Activated naive CD4-positive, alpha-beta T cell treated with anti-CD3 and anti-CD28 coated beads, Interleukin-2, amount 10 ng/mL, durations not matched to agents 7 days and 5 days (primary cell): ENCODE measurements at regions not wholly inside any gene's neighbourhood (a gene's known extent, or its start where the extent isn't known, plus 50 kb on each side); places are given as distances from the start of the nearest gene placed in this dataset.
"Not testable (repeated sequence)": the region's sequence is repeated elsewhere in the genome, so short reads cannot be mapped to it uniquely, and the experiment has no call there.

Experiments used
- CTCF ChIA-PET: fragments of 350-600 bp; sonication (Branson Sonifier 250); formaldehyde crosslinking; loops from one replicate; lab custom pipeline; 2021; ENCODE audit warnings: antibody characterized with exemption; lab: Charles Lee
- DNase-seq: peaks from one replicate; pipeline ENCODE4 v3.0.0-alpha.2; 2020
- H3K27ac Mint-ChIP-seq: one replicate; pipeline ENCODE4 v1.8.0; 2021; ENCODE audit warnings: mild to moderate bottlenecking, moderate library complexity, mixed read lengths
- H3K27me3 Mint-ChIP-seq: one replicate; pipeline ENCODE4 v1.8.0; 2021; ENCODE audit warnings: mild to moderate bottlenecking, mixed read lengths
- H3K36me3 Mint-ChIP-seq: one replicate; pipeline ENCODE4 v1.8.0; 2021; ENCODE audit warnings: mixed read lengths
- H3K4me1 Mint-ChIP-seq: one replicate; pipeline ENCODE4 v1.8.0; 2021; ENCODE audit warnings: mixed read lengths
- H3K4me3 Mint-ChIP-seq: one replicate; pipeline ENCODE4 v1.8.0; 2021; ENCODE audit warnings: mild to moderate bottlenecking, moderate library complexity, mixed read lengths
- H3K9me3 Mint-ChIP-seq: one replicate; pipeline ENCODE4 v1.8.0; 2021; ENCODE audit warnings: mixed read lengths

DNA sequence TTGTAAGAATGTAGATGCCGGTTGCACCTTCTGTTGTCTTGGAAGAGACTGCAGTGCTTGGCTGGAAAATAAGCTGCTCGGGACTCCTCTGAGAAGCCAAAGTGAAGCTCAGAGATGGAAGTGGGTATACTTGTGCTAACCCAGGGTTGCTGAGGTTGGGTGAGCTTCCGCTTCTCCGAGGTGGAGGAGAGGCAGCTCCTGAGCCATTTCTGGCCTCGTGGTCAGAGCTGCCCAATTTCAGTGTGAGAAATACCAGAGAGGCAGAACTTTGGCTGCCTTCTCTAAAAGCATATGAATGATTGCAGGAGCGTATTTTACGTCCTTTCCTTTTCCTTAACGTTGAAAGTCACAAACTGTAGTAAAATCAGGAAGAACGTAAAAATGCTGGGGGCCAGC, 292.0 kb upstream of the PLGLB2 start:
- Mint-ChIP-seq H3K27ac (peak overlapping the region; percentile 80), H3K4me1 (peaks cover 28% of the 10 kb centered on the region)

DNA sequence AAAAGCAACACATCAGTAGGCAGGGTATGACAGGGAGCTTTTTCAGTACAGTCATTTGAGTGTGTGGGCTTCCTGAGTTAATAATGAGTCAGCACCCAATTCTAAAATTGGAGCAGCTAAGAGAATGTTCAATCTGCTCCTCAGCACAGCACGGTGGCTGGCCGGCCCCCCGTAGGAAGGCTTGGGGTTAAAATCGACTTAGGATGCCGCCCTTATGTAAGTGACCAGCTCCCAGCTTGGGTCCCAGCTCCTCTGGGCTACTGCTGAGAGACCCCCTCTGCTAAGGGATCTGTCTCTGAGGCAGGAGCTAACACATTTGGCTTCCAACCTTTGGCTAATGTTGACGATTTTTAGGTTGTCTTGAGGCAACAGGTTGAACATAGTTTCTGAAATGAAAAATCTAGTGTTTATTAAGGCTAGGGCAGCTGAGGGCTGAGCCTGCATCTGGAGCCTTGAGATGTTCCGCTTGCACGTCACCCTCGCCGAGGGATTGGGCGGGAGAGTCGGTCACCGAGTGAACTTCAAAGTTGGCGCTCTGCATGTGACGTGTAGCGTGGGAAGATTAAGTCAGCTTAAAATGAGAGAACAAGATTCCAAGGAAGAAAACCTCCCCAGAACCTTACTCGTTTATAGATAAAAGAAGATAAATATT, 291.3 kb upstream of the PLGLB2 start:
- Mint-ChIP-seq H3K27ac (peak overlapping the region; percentile 89), H3K4me1 (peaks cover 29% of the 10 kb centered on the region), H3K4me3 (peak overlapping the region; percentile 74)
- H3K27me3 Mint-ChIP-seq, DNase-seq, CTCF ChIA-PET, H3K9me3 Mint-ChIP-seq, H3K36me3 Mint-ChIP-seq: not testable (repeated sequence)

More for the DNA sequence above, 292.0 kb upstream of the PLGLB2 start:
- H3K9me3 Mint-ChIP-seq, CTCF ChIA-PET, H3K36me3 Mint-ChIP-seq, H3K27me3 Mint-ChIP-seq: not testable (repeated sequence)
- peak overlapping the region; percentile 69 for H3K4me3 Mint-ChIP-seq
- peak; percentile 58 for DNase-seq

DNA sequence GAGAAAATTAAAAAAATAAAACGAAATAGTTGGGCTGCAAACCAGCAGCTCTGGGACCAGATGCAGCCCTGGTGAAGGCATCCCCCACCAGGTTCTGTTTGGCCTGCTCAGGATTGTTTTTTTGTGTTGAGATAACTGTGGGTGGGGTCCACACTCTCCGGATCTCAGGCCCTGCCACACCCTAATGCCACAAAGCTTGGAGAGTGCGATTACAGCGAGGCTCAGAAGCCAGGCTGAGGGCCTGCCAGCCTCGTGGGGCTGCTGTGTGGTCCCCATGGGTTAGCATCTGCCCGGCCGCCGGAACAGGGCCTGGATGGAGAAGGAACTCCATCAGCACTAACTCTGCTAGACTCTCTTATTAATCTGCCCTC, 290.8 kb upstream of the PLGLB2 start:
- H3K4me3 Mint-ChIP-seq, H3K27ac Mint-ChIP-seq, H3K9me3 Mint-ChIP-seq, CTCF ChIA-PET, DNase-seq, H3K27me3 Mint-ChIP-seq, H3K36me3 Mint-ChIP-seq: not testable (repeated sequence)
- peaks cover 31% of the 10 kb centered on the region for H3K4me1 Mint-ChIP-seq

DNA sequence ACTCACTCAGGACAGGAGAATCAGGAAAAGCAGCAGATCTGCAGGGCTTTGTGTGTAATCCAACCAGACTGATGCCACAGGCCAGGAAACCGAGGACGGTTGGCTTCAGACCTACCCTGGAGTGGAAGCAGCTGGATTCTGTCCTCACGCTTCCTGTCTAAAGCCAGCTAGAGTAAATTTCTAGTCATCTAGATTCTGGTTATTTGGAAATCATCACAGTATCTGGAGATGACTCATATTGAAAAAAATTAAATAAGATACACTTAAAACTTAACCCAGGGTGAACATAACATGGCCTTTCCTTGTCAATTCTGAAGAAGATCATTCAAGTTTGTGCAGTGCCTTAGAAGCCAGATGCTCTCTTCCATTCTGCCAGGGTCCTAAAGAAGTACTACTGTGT, 288.9 kb upstream of the PLGLB2 start:
- H3K36me3 Mint-ChIP-seq = not testable (repeated sequence)

DNA sequence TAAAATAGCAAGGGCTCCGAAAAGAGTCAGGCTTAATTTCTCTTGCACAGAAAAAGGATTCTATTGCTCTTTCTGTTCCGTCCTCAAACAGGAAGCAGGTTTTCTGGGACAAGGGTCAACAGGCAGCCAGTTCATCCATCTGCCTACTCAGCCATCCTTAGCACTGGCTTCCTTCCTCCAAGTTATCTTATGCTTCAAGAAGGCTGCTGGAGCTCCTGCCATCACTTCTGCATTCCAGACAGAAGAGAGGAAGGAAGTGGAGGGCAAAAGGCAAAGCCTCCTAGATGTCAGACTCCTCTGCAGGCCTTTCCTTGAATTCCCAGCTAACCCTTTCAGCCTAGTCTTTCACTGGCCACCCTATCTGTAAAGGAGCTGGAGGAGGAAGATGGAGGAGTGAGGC, 287.8 kb upstream of the PLGLB2 start:
- H3K4me3 Mint-ChIP-seq, H3K9me3 Mint-ChIP-seq, H3K27me3 Mint-ChIP-seq, DNase-seq, H3K27ac Mint-ChIP-seq, CTCF ChIA-PET: not testable (repeated sequence)
- Mint-ChIP-seq H3K36me3 (peaks cover 12% of the 10 kb centered on the region), H3K4me1 (peaks cover 28% of the 10 kb centered on the region)

More for the DNA sequence above, 288.9 kb upstream of the PLGLB2 start:
- H3K4me3 Mint-ChIP-seq = peak overlapping the region; percentile 62
- H3K27ac Mint-ChIP-seq = peak overlapping the region; percentile 83
- peaks cover 25% of the 10 kb centered on the region for H3K4me1 Mint-ChIP-seq
- DNase-seq, H3K27me3 Mint-ChIP-seq, CTCF ChIA-PET, H3K9me3 Mint-ChIP-seq: not testable (repeated sequence)

DNA sequence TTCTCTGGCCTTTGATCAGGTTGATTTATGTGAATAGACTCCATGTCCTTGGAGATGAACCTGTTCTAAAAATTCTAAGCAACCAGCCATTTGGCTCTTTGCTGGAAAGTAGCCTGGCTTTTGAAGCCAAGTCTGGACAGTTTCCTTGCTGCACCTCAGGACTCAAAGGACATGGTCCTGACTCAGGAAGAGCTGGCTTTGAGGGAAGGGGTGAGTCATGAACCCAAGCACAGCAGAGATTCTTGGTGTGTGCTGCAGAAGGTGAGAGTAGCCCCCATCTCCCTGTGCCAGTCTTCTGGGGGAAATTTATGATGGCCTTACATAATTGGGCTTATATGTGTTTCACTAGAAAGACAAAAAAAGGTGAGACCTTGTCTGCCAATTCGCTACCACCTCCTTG, 287.2 kb upstream of the PLGLB2 start:
- H3K27me3 Mint-ChIP-seq, H3K27ac Mint-ChIP-seq, H3K9me3 Mint-ChIP-seq, H3K4me3 Mint-ChIP-seq, CTCF ChIA-PET, DNase-seq: not testable (repeated sequence)
- peaks cover 16% of the 10 kb centered on the region for H3K36me3 Mint-ChIP-seq
- H3K4me1 Mint-ChIP-seq = peaks cover 33% of the 10 kb centered on the region

DNA sequence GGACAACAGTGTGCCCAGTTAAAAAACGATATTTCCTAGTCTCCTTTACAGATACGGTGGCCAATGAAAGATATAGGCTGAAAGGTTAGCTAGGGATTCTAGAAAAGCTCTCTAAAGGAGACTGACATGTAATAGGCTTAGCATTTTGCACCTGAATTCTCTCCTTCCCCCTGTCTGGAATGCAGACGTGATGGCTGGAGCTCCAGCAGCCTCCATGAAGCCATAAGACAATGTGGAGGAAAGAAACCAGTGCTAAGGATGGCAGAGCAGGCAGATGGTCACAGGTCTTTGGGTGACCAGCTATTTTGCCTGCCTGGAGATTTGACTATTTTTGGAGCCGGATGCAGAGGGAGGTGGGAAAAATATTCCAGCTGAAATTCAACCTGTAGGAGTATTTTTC, 286.2 kb upstream of the PLGLB2 start:
- H3K9me3 Mint-ChIP-seq, DNase-seq, H3K27ac Mint-ChIP-seq, CTCF ChIA-PET, H3K27me3 Mint-ChIP-seq, H3K4me3 Mint-ChIP-seq: not testable (repeated sequence)
- peaks cover 20% of the 10 kb centered on the region for H3K36me3 Mint-ChIP-seq
- H3K4me1 Mint-ChIP-seq = peaks cover 41% of the 10 kb centered on the region

DNA sequence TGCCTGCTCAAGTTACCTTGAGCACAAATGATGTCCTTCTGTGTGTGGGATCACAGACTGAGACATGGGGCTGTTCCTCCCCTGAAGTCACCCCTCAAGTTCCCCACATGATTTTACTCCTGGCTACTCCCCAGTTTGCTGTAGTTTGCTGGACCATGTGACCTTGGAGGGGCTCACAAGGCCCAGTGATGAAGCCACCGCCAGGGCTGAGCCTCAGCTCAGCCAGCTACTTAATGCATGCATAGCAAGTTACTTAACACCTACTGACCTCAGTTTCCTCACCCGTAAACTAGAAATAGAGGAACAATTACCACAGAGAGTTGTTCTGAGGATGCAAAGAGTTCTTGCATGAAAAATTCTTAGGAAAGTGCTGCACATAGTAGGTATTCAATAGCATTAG, 283.7 kb upstream of the PLGLB2 start:
- CTCF ChIA-PET, H3K9me3 Mint-ChIP-seq, H3K4me3 Mint-ChIP-seq, DNase-seq, H3K27me3 Mint-ChIP-seq: not testable (repeated sequence)
- Mint-ChIP-seq H3K27ac (peak overlapping the region; percentile 85), H3K4me1 (peaks cover 52% of the 10 kb centered on the region), H3K36me3 (peaks cover 19% of the 10 kb centered on the region)

DNA sequence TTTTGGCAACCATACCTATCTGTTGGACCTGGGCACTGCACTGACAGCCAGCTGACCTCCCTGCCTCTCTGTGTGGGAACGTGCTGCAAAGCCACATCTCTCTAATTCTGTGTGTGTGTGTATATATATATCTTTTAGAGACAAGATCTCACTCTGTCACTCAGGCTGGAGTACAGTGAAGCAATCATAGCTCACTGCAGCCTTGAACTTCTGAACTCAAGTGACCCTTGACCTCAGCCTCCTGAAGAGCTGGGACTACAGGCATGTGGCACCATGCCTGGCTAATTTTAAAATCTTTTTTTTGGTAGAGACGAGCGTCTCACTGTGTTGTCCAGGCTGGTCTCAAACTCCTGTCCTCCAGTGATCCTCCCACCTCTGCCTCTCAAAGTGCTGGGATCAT, 282.2 kb upstream of the PLGLB2 start:
- Mint-ChIP-seq H3K4me1 (peaks cover 61% of the 10 kb centered on the region), H3K36me3 (peaks cover 19% of the 10 kb centered on the region), H3K27ac (peak overlapping the region; percentile 90)
- H3K9me3 Mint-ChIP-seq, H3K27me3 Mint-ChIP-seq, H3K4me3 Mint-ChIP-seq, DNase-seq, CTCF ChIA-PET: not testable (repeated sequence)

DNA sequence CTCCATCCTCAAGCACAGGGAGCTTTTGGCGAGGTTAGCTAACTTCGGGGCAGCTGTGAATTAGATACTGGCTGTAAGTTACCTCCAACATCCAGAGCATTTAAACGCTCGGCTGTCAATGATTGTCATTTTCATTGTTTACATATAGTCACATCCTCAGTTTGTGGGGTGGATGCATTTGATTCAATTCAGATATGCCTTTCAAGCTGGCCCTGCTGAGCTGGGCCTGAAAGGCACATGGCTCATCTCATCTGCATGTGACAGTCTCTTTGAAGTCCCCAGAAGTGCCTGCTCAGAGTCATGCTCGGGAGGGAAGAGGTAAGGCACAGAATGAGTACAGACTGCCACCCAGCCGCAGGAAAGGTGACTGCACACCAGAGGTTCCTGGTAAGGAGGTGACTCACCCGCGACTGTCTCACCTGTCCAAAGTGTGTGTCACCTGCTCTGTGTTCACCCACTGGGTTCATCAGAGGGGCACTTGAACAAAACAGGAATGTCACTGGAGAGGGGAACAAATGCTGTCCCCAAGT, 281.2 kb upstream of the PLGLB2 start:
- CTCF ChIA-PET = not testable (repeated sequence)
- peaks cover 67% of the 10 kb centered on the region for H3K4me1 Mint-ChIP-seq

DNA sequence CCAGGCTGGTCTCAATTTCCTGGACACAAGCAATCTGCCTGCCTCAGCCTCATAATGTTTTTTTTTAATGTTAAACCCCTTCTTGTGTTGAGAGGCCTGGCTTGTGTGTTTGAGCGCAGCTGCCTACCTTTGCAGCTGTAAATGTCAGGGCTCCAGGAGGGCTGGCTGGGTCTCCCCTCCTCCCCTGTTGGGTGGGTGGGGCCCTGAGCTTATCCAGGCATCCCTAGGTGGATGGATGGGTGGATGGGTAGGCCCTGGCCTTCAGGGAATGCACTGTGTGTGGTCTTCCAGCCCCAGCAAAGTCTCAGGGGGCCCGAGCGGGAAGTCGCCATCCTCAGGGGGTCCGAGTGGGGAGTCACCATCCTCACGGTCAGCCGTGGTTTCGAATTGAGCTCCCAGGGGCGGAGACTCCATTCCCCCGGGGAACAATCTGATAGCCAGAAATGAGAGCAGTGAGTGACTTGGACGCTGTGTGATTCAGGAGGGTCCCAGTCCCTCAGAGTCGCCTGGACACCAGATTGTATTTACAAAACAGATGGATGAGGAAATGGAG, 279.4 kb upstream of the PLGLB2 start:
- H3K4me1 Mint-ChIP-seq = peaks cover 69% of the 10 kb centered on the region
- H3K4me3 Mint-ChIP-seq, H3K27me3 Mint-ChIP-seq, DNase-seq, CTCF ChIA-PET, H3K9me3 Mint-ChIP-seq: not testable (repeated sequence)
- peak overlapping the region; percentile 79 for H3K27ac Mint-ChIP-seq
- peaks cover 17% of the 10 kb centered on the region for H3K36me3 Mint-ChIP-seq

More for the DNA sequence above, 281.2 kb upstream of the PLGLB2 start:
- peak overlapping the region; percentile 90 for H3K27ac Mint-ChIP-seq
- peak; percentile 81 for DNase-seq
- not testable (repeated sequence) for H3K9me3 Mint-ChIP-seq, H3K4me3 Mint-ChIP-seq, H3K27me3 Mint-ChIP-seq
- peaks cover 19% of the 10 kb centered on the region for H3K36me3 Mint-ChIP-seq

DNA sequence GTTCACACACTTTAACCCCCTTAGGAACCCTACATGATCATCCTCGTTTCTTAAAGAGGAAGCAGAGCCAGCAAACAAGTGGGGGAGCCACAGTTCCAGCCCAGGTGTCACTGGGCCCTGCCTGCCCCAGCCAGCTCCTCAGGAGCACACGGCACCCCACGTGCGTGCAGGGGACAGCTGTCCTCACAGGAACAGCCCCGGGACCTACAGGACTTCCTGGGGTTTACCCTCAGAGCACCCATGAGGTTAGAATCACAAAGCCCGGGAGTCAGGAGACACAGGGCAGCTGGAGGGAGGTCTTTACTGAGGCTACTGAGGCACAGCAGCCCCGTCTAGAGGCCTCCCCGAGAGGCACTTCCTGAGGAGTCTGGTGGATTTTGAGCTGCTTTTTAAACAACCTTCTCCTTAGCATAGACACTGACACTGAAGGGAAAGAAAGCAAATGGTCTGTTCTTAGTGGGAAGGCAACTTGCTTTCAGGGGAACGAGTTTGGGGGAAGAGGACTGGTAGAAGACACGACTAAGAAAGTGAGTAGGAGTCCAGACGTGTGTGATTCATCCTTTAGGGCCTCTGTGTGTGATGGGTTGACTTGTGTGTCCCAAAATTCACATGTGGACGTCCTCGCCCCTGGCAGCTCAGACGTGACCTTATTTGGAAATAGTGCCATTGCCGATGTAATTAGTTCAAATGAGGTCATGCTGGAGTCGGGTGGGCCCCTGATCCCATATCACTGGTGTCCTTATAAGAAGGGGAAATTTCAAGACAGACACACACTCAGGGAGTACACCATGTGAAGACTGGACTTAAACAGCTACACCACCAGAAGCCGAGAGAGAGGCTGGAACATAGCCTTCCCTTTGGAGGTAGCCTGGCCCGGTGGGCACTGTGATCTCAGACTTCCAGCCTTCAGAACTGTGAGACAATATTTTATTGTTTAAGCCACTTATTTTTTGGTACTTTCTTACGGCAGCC, 278.4 kb upstream of the PLGLB2 start:
- H3K36me3 Mint-ChIP-seq = peaks cover 16% of the 10 kb centered on the region
- peak overlapping the region; percentile 81 for H3K4me3 Mint-ChIP-seq
- peaks cover 65% of the 10 kb centered on the region for H3K4me1 Mint-ChIP-seq
- H3K27ac Mint-ChIP-seq = peak overlapping the region; percentile 99
- H3K9me3 Mint-ChIP-seq, H3K27me3 Mint-ChIP-seq, CTCF ChIA-PET: not testable (repeated sequence)
- DNase-seq = peak; percentile 54

DNA sequence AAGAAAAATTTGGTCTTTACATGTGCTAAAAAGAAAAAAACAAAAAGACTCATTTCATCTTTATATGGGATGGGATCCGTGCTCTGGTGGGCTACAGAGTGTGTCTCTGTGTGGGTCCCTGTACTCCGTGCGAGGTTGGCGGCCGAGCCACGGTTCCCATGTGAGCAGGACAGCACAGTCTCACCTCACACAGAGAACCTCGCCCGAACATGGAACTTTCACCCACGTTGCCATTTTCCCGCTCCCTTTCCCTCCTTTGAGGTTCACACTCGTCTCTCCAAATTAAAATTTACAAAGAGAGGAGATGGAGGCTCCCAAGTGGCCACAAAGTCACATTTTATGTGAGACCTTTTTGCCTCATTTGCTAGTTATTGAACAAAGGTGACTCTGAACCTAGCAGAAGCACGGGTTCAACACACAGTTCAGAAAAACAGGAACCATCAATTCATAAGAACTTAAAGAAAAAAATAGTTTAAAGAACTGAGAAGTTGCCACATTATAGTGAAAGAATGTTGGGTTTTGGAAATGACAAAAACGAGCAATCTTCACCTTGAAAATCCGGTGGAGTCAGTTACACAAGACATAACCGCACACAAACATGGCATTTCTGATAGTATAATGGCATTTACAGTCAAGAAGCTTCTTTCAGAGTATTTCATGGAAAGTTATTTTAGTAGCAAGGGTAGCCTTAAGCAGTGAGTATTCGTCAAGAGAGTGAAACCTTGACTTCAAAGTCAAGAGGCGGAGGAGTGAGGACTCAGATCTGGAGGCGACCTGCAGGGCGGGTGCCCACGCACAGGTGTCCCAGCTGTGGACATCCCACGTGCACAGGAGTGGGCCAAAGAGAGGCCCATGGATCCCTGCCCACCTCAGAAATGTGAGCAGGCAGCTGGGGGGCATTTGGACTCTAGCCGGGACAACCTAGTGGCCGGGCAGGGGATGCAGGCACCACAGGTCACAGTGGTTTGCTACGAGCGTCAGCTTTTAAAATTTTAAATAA, 277.2 kb upstream of the PLGLB2 start:
- CTCF ChIA-PET, H3K9me3 Mint-ChIP-seq, H3K27me3 Mint-ChIP-seq: not testable (repeated sequence)
- H3K4me1 Mint-ChIP-seq = peaks cover 65% of the 10 kb centered on the region
- peak overlapping the region; percentile 99 for H3K27ac Mint-ChIP-seq
- peaks cover 14% of the 10 kb centered on the region for H3K36me3 Mint-ChIP-seq
- peak overlapping the region; percentile 81 for H3K4me3 Mint-ChIP-seq
- peak; percentile 63 for DNase-seq
